NCI-H2196 treated with DMSO at 0.1 percent for 48 hours (cell line): ENCODE measurements at regions not wholly inside any gene's neighbourhood (a gene's known extent, or its start where the extent isn't known, plus 50 kb on each side); places are given as distances from the start of the nearest gene placed in this dataset.
"Not testable (repeated sequence)": the region's sequence is repeated elsewhere in the genome, so short reads cannot be mapped to it uniquely, and the experiment has no call there.

Experiments used
- DNase-seq: peaks from one replicate; lab custom pipeline; 2025; ENCODE audit not compliant: unreplicated experiment; lab: John Stamatoyannopoulos, UW

GRCh38 chr10:85433248-85433647 is 933.3 kb downstream of the GRID1 start:
- no peak for DNase-seq

GRCh38 chr10:85444868-85445267 is 921.7 kb downstream of the GRID1 start:
- DNase-seq: no peak

GRCh38 chr10:85445702-85446101 is 920.9 kb downstream of the GRID1 start:
- no peak for DNase-seq

GRCh38 chr10:85446827-85447226 is 919.8 kb downstream of the GRID1 start:
- DNase-seq: no peak

- no peak for DNase-seq
Observed at GRCh38 chr10:85447690-85448089, 918.9 kb downstream of the GRID1 start.

- DNase-seq: no peak
Observed at GRCh38 chr10:85448716-85449115, 917.9 kb downstream of the GRID1 start.

- DNase-seq: no peak
Observed at GRCh38 chr10:85454386-85454785, 912.2 kb downstream of the GRID1 start.

- DNase-seq: no peak
Observed at GRCh38 chr10:85457191-85457590, 909.4 kb downstream of the GRID1 start.

GRCh38 chr10:85458324-85458723 is 908.3 kb downstream of the GRID1 start:
- DNase-seq: no peak

GRCh38 chr10:85459906-85460305 is 906.7 kb downstream of the GRID1 start:
- no peak for DNase-seq

- no peak for DNase-seq
Observed at GRCh38 chr10:85464336-85464735, 902.3 kb downstream of the GRID1 start.

- DNase-seq: no peak
Observed at GRCh38 chr10:85477979-85478378, 888.6 kb downstream of the GRID1 start.

GRCh38 chr10:85490431-85490830 is 876.2 kb downstream of the GRID1 start:
- no peak for DNase-seq

- DNase-seq: no peak
Observed at GRCh38 chr10:85491652-85492051, 874.9 kb downstream of the GRID1 start.

- no peak for DNase-seq
Observed at GRCh38 chr10:85492684-85493083, 873.9 kb downstream of the GRID1 start.

GRCh38 chr10:85493703-85494102 is 872.9 kb downstream of the GRID1 start:
- DNase-seq: no peak

GRCh38 chr10:85504641-85505040 is 862.0 kb downstream of the GRID1 start:
- not testable (repeated sequence) for DNase-seq

- DNase-seq: no peak
Observed at GRCh38 chr10:85508159-85508558, 858.4 kb downstream of the GRID1 start.

GRCh38 chr10:85510682-85511081 is 855.9 kb downstream of the GRID1 start:
- DNase-seq: no peak

- no peak for DNase-seq
Observed at GRCh38 chr10:85513436-85513835, 853.2 kb downstream of the GRID1 start.

GRCh38 chr10:85515316-85515715 is 851.3 kb downstream of the GRID1 start:
- DNase-seq: no peak

GRCh38 chr10:85524001-85524666 is 842.5 kb downstream of the GRID1 start:
- DNase-seq: no peak

- DNase-seq: no peak
Observed at GRCh38 chr10:85527616-85528317, 838.8 kb downstream of the GRID1 start.
